Stimulated activated CD4-positive, alpha-beta T cell treated with anti-CD3 and anti-CD28 coated beads, Interleukin-4, amount 100 ng/mL, for 4 hours (primary cell): ENCODE measurements at regions not wholly inside any gene's neighbourhood (a gene's known extent, or its start where the extent isn't known, plus 50 kb on each side); places are given as distances from the start of the nearest gene placed in this dataset.

ENCODE experiments used
- DNase-seq, 2 experiments: peaks; one replicate each; pipeline ENCODE4 v3.0.0-alpha.2; 2020

DNA sequence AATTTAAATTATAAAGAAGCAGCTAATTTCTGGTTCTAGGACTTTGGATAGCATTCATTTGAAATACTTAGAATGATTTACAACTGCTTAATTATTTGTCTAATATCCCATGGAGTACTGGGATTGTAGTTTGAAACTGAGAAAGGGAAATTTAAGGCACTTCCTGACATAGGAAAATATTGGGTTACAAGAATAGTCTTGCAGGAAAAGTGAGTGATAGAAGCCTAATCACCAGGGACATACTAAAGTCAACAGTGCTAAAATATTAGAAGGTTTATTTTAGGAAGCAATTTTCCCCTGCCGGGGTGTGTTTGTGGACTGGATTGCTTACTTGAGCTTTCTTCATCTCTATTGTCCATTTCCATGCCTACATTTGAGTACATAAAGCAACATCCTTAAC is 661.6 kb downstream of the ADGRL2 start:
- DNase-seq: no peak

DNA sequence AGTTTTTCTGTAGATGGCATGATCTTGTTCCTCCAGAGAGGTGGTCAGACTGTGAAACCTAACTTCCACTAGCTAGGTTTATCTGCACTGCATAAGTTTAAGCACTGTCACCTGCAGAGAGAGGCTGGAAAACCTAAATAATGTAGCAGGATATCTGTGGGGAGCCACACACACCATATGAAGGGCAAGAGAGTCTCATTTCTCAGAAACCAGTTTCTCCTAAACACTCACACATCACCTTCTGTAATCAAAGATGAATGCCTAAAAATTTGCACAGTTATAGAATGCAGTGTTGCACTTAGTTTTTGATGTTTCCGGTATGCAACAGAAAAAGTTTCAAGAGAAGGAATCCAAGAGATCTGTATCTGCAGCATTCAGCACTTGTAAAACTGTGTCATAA is 654.6 kb downstream of the ADGRL2 start:
- no peak for DNase-seq

DNA sequence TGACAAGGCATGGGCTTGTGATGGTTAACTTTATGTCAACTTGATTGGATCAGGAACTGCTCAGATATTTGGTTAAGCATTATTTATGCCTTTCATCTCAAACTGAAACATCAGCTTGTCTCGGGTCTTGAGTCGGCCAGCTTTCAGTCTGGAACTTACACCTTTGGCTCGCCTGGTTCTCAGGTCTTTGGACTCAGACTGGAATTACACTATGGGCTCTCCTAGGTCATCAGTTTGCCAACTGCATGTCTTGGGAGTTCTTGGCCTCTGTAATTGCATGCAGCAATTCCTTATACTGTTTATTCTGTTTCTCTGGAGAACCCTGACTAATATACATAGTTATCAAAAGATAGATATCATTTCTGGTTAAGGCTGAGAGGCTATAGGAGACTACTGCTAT is 653.7 kb downstream of the ADGRL2 start:
- DNase-seq: no peak

DNA sequence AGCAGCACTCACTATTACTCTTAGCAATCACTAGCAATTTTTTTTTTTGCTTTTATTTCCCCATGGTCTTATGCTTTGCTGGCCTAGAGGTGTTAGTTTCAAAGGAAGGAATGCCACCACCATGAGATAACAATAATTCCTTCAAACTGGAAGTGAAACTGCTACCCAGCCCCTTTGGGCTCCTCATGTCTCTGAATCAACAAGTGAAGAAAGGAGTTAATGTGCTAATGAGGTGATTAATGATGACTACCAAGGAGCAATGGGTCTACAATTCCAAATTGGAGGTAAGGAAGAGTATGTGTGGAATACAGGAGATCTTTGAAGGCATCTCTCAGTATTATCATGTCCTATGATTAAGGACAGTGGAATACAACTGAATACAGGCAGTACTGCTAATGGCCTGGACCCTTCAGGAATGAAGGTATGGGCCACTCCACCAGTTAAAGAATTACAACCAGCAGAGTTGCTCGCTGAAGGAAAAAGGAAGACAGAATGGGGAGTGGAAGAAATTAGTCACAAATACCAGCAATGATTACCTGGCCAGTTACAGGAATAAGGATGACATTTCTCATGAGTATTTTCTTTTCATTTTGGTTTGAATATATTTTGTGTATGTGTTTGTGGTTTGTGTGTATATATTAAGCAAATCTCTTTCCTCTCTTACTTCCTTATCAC is 652.9 kb downstream of the ADGRL2 start:
- no peak for DNase-seq

DNA sequence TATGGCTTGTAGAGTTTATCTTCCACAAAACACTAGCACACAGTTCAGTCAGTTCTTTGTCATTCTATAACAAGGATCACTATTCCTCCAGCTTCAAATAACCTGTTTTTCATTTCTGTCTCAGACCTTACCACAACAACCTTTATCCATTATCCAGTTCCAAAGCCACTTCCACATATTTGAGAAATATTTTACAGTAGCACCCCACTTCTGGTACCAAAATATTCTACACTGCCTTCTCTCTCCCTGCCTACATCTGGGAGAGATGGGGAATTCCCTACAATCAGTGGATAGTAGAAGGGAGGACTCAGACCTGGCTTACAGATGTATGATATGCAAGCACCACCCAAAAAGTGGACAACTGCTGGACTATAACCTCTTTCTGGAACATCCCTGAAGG is 651.4 kb downstream of the ADGRL2 start:
- DNase-seq: no peak

DNA sequence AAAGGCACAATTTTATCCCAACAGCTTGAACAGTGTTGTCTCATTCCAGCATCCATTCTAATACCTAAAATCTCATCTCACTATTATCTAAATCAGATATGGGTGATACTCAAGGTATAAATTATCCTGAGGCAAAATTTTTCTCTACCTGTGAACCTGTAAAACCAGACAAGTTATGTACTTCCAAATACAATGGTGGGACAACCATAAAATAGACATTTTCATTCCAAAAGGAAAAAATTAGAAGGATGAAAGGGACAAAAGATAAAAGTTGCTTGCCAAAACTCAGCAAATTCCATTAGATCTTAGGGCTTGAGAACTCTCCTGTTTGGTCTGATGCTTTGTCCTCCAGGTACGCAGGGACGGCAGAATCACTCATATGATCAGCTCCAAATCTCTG is 650.5 kb downstream of the ADGRL2 start:
- no peak for DNase-seq

DNA sequence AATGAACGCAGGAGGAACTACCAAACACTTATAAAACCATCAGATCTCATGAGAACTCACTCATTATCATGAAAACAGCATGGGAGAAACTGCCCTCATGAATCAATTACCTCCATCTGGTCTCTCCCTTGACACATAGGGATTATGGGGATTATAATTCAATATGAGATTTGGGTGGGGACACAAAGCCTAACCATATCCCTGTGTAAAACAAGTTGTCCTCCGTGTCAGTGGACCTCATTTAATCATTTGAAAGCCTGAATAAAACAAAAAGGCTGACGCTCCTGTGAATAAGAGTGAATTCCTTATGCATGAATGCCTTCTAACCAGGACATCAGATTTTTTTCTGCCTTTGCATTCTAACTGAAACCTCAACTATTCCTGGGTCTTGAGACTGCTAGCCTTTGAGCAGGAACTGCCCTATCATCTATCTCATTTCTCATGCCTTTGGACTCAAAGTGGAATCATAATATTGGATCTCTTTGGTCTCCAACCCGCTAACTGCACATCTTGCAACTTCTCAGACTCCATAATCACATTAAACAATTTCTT is 648.8 kb downstream of the ADGRL2 start:
- no peak for DNase-seq

DNA sequence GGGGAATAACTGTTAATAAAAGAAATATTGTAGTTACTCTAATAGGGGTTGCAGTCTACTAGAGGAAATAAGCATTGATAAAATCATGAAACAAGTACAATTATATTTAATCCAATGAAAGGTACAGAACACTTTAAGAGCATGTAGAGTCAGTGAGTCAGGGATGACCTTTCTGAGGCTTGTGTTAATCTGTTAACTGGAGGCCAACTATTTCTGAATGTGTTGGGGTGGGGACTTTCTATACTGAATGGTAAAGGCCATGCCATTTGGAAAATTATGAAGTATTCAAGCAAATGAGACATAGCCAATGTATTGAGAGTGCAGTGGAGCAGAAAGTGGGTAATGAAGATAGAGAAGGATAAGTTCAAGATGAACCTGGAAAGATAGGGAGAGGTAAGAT is 646.2 kb downstream of the ADGRL2 start:
- DNase-seq: no peak

DNA sequence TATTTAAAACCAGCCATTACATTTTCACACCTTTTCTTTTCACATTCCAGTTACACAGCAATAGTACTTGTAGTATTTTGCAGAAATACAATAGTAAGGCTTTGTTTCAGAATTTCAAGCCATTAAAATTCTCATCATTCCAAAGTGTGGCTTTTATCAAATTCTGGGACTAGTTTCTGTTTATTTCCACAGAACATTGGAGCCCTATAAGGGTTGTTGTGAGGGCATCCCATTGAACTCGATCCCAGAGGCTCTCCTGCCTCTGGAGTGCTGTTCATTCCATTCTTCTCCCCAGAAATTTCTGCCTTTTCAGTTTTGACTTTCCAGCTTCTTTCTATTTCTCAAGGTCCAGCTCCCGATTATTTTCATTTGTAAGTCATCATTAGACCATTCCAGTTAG is 645.5 kb downstream of the ADGRL2 start:
- DNase-seq: no peak

DNA sequence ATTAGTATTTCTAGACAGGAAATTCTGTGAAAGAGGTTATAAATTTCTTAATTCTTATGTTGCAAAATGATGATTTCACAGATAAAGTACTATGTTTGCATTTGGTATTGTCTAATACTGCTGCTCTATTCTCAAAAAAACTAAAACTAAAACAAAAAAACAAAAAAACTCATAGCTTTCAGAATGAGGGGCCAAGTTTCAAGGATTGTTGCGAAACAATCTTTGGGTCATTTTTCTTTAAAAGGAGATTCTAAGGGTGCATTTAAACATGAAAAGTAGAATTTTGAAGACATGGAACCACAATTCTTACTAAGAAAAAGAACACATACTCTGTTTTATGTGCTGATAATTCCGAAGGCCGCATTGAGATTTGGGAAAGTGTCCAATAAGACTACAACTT is 645.1 kb downstream of the ADGRL2 start:
- no peak for DNase-seq

DNA sequence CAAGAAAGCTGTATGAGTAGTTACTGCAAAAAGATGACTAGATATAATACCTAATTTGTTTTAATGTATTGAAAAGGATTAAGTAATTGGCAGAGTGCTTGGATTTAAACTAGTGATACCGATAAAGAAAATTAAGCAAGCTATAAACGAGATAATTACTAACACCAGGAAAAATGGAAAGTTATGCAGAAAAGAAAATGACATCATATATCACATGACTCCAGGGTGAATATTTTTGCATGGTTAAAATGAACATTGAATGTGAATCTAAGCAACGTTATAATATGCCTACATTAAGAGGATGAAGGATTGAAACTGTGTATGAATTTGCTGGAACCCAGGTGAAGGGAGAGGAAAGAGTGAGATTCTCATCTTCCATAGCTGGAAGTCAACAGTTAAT is 644.4 kb downstream of the ADGRL2 start:
- DNase-seq: no peak

DNA sequence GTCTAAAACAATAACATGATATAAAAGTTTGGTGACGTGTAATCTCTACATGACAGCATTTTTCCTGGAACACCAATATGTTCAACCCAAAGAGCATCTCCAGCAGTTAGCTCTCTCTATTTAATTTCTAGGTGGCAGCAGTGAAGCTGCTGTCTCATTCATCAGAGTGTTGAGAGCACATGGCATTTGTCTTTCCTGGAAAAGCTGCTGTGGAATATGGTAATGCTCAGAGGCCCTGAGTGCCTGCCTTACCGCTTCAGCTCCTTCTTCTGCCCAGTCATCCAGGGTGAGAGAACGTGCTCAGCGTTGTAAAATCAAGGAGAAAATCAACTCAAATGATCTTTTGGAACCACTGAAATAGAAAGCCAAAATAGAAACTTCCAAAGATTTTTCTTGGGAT is 640.7 kb downstream of the ADGRL2 start:
- DNase-seq: no peak

DNA sequence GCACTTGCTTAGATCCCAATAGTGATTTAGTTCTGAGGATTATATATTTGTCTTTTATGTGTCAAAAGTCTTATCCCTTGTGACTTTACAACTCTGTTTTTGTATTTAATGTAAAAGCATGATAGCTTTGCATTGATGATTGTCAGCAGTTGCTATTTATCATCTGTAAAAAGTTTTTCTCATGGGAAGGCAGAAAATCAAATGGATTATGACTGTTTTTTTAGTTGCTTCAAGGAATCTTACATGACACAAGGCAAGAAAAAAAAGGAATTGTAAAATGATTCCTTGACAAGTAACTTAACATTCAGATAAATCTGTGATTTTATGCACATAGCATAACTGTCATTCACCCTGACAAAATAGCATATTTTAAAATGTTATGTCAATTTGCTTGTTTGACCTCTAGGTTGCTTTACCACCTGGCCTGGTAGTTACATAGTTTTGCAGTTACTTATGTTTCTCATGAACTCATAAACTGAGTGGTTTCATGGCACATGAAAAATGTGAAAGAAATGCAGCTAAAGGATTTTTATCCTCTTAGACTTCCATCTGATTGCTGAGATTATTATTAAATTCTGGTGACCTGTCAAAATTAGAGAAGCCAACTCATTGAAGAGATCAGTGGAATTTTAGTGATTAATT is 622.6 kb downstream of the ADGRL2 start:
- no peak for DNase-seq

DNA sequence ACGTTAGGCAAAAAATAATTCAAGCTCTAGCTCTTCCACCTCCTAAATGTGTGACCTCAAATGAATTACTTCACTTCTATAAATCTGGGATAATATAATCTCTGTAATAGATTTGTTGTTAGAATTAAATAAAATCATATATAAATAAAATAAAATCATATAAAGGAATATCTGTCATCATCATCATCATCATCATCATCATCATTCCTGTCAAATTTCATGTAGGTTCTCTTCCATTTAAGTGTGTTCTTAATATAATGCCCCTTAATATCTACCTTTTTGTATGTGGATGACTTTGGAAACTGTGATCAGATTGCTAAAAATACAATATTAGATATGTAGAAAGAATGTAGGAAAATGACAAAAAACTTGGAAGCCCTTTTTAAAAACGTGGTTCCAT is 621.0 kb downstream of the ADGRL2 start:
- no peak for DNase-seq

DNA sequence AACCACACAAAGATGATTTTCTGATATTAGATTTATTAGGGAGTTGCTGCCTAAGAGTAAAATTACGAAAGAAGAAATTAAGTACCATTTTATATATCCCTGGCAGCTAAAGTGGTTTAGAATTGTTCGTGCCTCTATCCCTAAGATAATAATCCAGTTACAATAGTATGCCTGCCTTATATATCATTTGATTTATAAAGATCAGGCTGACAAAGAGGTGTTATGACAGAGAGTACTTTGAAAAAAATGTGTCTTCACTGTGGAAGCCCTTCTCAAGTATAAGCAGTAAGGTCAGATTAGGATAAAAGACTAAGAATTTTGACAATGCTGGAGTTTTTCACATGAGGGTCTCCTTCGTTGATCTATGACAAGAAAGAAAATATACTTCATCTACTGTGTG is 619.9 kb downstream of the ADGRL2 start:
- no peak for DNase-seq

DNA sequence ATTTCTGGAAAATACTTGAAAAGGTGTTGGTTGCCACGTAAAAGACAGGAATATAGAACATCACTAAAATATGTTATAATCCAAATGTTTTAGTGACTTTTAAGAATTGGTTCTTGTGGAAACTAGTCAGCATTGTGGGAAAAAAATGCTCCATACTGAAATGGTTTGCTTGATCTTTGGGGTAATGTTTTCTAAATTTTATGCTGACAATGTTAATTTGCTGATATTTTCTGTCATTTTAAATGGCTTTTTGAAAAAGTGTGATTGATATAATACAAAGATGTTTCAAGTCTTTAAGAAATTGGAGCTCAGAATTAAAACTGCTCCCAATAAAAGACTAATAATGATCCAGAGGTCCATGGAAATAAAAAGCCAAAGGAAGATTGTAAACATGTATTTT is 610.9 kb downstream of the ADGRL2 start:
- DNase-seq: no peak

DNA sequence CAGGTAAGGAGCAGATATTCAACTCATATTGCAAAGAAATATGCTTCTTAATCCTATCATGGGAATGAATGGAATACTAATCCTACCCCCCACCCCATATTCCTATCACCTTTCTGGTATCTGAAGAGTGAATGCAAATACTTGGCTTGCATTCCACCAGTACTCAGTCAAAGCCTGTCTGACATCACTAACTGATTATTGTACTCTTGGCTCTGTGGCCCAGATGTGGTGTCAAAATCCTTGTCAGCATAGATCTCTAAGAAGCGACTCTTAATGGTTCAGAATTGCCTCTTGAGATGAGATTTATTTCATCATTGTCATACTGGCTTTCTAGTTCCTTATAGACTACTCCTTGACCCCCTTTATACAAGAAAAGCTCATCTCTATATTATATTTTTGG is 604.6 kb downstream of the ADGRL2 start:
- DNase-seq: no peak

DNA sequence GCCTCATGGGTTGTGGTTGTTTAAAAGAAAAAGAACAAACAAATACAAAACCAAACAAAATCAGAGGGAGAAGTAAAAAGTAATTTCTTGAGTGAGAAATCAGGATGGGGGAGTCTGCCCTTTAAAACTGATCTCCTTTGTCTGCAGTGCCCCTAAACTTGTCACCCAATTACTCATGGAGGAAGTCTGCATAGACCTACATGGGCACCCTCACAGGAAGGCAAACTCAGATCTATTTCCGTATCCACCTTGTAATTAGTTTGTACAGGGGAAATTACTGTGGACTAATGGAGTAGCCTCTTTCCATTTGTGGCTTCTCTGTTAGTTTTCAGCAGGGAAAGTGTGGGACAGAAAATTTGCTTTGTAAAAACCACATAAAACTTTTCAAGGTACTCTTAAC is 600.4 kb downstream of the ADGRL2 start:
- no peak for DNase-seq

DNA sequence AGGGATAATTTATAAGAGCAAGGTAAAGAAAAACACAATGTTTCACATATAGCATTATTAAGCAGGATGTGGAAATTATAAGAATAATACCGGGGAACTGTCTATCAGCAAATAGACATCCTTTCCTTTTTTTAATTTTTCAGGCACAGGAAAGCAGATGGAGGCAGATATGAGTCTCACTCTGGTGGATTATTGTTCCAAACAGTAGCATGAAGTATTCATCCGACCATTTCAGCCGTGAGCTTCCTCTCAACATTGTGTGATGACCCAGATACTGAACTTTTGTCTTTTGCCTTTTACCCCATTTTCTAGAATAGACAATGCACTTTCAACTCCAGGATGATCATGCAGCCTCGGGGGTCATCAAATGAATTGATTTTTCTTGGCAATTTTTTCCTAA is 599.8 kb downstream of the ADGRL2 start:
- no peak for DNase-seq

DNA sequence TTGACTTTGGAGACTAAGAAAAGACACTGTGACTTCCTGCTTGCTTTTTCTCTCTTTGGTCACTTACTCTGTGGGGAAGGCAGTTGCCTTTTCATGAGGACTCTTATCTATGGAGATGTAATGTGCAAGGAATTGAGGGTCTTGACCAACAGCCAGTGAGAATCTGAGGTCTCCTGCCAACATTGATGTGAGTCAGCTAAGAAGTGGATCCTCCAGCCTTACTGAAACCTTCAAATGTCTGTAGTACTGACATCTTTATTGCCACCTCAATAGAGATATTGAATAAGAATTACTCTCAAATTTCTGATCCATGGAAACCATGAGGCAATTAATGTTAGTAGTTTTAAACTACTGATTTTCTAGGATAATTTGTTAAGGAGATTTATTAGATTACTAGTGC is 598.4 kb downstream of the ADGRL2 start:
- DNase-seq: no peak

DNA sequence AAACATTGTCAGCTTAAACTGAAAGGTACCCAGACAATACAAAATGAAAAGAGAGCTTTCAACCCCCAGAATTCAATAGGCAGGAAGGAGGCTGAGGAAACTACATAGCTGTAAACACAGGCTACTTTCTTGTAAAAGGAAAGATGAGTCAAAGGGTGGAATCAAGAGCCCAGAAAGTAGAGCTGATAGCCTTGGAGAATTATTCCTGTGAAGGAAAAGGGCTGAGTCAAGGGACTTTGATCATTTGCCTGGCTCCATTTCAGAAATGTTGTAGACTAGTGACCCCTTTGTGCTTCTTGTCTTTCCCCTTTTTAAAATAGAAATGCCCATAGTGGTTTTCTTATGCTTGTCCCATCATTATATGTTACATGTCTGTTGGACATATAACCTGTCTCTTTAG is 597.6 kb downstream of the ADGRL2 start:
- DNase-seq: no peak

DNA sequence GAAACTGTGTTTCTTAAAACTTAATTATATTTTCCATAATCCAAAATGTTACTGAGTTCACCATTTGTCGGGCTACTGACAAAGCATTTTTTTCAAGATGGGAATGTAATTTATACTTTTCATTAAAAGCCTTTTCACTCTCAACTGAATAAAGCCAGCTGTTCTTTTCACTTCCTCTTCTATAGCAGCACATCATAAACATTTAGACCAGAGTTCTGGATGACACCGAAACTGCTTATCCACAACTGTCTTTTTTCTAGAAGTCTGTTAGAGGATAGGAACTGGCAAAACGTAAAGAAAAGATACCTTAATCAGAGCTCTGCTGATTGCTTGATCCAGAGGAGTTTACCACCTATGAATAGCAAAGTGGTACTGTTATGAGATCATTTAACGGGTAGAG is 594.7 kb downstream of the ADGRL2 start:
- no peak for DNase-seq

DNA sequence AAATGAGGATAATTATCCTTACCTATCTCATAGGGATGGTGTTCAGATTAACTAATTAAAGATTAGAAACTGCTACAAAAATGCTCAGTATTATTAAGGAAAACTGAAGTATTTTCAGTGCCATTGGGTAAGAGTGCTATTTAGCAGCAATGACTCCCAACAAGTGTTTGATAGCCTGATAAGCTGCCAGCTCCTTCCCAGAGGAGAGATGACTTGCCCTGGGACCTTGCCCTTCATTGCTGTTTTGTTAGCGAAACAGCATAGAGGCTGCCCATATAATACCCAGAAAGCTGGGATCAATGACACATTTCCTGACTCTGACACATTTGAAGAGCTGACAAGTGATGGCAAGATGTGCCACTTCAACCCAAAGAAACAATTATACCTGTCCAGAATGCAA is 592.2 kb downstream of the ADGRL2 start:
- no peak for DNase-seq

DNA sequence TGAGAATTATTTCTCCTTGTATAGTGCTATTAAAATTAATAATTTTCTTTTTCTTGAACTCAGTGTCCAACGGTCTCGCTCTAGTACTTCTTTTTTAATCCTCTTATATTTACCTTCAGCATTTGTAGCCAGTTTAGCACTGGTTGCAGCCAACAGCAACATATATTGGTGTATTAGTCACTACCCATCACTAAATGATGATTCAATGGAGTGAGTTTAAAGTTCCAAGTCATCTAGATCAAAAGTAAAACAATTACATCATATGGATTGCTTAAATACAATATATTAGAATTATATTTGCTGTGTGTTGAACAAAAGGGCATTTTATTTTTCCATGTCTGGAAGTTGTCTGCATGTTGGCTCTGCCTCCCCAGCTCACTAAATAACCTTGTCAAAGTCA is 591.8 kb downstream of the ADGRL2 start:
- no peak for DNase-seq

DNA sequence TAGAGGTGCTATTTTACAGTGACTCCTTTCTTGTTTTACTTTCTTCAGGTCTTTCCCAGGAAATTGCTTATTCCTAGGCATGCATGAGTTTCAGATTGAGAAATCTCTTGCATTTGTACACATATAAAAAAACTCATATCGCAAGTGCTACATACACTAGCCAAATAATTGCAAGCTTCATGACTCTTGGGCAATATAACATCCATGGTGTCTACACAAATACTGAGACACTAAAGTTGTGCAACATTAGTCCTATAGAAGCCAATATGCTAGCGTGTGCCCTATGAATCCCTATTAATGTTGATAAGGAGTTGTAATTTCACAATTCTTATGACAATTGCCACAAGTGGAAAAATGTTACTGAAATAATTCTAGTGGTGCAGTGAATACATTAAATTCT is 591.0 kb downstream of the ADGRL2 start:
- no peak for DNase-seq
